ENCODE measurements at regions not wholly inside any gene's neighbourhood (a gene's known extent, or its start where the extent isn't known, plus 50 kb on each side); places are given as distances from the start of the nearest gene placed in this dataset.

DNA sequence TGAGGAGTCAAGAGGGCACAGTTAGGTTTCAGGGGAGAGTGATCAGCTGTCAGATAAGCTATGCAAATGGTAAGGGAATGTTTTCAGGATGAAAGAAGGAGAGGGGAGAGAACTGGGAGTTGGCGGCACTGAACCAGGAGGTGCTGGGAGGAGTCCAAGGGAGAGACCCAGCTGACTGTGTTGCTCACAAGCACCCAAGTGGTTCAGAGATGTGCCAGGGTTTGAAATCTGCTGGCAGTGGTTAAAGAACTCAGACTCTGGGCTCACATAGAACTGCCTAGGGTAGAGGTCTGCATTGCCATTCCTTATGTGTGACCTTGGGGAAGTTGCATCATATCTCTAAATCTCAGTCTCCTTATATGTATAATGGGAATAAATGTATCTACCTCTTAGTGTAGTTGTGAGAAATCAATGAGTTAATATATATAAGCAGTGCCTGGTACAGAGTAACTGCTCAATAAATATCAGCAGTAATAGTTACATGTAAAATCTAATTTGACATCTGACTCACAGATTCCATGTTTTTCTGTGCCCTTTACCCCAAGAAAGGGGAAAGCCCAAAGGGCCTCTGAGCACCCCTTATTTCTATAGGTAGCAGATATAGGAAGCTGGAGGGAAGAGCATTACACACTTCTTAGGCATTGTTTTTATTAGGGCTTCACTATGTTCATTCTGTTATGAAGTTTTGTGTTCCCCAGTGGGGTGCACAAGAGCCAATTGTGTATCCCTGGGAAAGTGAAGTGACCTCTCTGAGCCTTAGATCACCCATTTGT is 66.9 kb upstream of the SESN3 start:
- DNase-seq, result no peak

DNA sequence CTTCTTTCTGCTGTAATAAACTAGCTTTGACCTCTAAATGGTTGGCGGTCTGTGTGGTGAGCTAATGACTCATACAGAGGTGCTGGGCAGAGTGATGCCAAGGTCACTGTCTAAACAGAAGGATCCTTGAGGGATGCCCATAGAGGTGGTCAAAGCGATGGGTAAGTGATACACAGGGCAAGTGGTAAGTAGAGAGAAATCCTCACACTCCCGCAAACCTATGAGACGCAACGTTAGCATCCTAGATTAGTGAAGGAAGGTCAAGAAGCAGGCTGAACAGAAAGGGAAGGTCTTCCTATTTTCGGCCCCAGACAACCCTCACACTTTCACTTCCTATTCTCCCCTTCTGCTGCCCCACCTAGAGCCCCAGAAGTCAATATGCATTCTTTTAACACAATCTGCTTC is 65.6 kb upstream of the SESN3 start:
- no peak for DNase-seq

DNA sequence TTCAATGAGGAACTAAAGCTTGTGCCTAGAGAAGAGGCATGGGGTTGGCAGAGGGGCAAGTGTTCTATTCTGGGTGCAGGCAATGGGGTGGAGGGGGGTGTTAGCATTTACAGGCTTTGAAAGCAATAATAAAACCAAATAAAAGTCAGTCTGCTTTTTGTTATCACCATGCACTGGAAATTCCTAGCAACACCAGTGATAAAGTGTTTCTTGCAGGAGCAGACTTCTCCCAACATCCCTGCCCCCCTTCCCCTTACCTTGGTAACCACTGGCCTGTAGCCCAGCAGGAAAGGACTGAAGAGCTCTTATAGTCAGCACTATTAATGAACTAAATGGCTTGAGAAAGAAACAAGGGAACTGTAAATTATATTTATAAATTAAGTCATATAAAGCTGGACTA is 65.2 kb upstream of the SESN3 start:
- DNase-seq, result no peak

DNA sequence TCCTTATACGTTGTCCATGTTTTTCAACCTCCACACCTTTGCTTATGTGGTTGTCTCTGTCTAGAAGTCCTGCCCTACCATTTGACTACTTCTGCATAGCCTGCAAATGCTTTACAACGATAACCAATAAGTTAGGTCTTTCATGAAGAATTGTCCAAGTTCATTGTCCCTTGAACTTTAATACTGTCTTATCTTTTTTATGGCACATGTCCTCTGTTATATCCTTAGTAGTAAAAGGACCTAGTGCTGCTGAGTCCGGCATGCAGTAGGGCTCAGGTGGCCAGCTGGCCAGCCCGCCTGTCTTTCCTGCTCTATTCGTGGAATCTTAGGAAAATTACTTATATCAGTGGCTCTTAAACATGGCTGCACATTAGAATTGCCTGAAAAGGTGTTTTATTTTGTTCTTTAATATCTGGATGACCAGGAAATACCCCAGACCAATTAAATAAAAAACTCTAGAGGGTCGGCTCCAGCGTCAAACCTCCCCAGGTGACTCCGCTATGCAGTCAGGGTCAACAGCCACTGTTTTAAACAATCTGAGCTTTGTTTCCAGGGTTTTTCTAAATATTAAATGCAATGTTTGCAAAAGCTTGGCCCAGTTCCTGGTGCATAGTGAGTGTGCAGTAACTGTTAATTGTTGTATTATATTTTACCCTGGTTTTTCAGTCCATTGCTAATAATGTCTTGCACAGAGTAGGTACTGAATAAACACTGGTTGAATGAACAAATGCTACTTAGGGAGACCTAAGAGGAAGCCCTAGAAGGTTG is 64.6 kb upstream of the SESN3 start:
- DNase-seq, result no peak

DNA sequence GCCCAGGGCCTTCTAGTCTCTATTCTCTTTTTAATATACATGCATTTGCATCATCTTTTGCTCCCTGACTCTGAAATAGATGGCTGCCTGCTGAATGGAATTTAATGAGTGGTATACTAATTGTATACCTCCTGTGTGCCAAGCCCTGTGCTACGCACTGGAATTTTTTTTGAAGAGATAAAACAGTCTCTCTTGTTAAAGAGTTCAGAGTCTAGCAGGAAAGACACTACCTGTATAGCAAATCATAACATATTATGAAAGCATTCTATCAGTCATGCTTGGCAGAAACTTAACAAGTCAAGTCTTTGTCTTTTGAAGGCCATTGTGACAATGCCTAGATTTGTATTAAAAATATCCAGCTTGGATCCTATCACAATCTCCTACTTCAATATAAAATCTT is 63.7 kb upstream of the SESN3 start:
- DNase-seq, result no peak

DNA sequence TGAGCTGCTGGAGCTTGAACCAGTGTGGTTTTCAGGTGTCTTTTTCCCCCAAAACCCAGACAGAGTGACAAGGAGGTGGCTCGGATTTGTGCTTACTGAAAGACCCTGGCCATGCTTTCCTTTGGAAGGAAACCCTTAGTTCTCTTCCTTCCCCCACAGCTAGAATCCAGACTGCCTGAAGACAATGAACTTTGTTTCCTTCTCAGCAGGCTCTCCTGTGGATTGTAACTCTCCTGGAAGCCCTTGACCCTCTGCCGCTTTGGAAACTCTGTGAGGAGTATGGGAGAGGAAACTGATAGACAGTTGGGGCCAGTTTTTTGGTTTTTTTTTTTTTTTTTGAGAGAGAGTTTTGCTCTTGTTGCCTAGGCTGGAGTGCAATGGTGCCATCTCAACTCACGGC is 62.1 kb upstream of the SESN3 start:
- no peak for DNase-seq

DNA sequence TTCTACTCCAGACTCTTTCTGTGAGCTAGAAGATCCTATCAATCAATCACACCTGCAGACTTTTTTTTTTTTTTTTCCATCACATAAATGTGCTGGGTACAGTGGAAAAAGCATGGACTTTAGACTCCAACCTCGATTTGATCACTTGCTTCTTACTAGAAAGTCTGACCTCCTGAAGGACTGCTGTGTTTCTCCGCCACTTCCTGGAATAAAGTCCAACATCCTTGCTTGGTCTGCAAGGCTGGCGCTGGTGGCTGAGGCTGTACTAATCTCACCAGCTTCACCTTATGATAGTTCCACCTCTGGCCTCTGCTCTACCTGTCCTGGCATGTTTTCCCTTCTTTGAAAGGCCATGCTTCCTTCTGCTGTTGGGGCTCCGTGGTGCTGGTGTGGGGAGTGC is 60.9 kb upstream of the SESN3 start:
- no peak for DNase-seq

DNA sequence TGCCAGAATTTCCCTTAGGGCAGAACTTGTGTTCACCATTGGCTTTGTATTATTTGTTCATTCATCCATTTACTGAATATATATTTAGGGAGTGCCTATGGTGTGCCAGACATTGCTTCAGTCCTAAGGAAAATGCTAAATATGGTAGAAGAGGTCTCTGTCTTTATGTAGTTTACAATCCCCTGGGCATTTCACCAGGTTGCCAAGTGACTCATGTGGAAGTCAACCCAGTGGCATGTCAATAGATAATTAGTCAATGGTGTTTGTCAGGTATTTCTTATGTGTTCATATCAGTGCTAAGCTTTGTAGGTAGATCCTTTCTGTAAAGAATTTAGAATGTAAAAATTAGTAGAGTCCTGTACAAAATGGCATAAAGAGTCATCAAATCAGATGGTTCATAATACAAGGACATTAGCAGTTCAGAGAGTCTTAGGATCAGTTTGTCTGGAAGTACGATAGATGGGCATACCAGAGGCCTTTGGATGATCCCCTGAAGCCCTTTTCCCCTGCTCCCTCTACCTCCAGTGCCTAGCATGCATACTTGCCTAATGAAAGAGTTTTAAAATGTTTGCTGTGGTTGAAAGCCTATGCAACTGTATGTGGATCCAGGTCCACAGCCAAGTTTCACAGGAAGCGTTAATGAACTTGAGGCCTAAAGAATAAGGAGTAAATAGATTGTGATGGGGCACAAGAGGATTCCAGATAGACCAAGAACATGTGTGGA is 58.5 kb upstream of the SESN3 start:
- DNase-seq, result no peak

DNA sequence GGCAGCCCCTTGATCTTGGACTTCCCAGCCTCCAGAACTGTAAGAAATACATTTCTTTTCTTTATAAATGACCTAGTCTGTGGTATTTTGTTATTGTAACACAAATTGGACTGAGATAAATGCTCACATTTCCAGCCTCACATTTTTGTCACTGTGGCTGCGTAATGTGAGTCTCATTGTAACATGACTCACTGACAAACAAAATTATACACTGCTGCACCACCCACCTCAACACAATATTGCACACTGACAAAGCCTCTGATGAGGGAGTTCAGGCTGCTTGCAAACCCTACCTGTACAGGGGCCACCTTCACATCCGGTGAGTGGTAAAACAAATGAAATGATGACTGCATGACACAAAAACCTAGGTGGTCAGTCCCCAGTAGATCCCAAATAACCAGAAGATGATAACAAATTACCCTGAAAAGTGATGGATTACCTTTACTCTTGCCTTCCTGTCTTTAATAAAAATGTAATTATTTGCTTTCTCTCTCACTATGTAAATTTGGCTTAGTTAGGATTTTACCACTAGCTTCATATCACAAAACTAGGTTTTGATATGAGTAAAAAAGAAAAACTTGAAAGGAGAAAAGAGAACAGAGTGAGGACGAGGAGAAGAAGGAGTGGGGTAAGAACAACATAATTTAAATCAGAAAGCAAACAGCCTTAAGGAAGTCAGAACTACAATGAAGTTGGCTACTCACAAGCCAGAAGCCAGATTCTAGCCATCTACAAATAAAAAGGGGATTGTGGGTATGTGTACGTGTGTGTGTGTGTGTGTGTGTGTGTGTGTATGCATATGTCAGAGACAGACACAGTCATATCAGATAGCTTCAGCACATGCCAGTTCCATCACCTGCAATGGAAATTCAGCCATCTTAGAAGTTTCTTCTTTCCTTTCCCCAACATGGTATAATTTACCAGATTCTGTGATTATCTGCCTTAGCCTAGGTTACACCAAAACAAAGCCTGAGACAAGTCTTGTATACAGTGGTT is 53.4 kb upstream of the SESN3 start:
- no peak for DNase-seq

DNA sequence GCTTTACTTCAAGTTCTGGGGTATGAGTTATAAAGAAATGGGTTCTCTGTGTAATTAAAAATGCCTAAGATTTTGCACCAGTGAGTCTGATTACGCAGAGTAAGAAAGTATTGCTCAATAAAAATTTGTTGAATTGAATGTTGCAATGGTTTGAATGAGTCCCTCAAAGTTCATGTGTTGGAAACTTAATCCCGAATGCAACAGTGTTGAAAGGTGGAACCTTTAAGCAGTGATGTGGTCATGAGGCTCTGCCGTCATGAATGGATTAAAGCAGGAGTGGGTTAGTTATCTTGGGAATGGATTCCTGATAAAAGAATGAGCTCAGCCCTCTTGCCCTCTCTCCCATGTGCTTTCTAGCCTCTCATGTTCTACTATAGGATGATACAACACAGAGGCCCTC is 52.6 kb upstream of the SESN3 start:
- no peak for DNase-seq

DNA sequence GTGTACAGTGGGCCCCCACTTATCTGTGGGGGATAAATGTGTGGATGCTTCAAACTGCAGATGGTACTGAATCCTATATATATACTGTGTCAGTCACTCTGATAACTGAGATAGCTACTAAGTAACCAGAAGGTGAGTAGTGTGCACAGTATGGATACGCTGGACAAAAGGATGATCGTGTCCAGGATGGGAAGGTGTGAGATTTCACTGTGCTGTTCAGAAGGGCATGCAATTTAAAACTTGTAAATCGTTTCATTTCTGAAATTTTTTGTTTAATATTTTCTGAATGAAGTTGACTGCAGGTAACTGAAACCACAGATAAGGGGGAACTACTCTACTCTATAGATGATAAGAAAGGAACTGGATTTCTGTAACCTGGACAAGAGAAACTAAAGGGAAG is 52.1 kb upstream of the SESN3 start:
- no peak for DNase-seq

DNA sequence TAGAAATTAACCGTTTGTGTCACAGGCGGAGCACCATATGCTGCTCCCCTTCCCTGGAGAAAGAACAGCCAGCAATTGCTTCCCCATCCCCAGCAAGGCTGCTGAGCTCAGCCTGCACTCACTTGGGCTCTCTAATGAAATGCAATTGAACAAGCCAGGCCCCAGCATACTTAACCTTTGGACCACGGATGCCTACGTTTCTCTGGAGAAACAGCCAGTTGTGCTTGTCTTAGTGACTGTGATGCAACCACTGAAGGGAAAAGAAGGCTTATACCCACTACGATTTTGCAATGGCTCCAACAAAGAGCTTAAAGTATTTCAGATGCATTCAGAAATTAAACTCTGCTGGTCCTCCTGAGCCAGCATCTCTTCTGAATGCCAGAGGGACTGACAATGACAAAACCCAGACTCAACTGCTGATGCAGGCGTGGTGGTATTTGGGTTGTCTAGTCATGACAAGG is 51.3 kb upstream of the SESN3 start:
- no peak for DNase-seq

Measured in SW 1271 (cell line).